Astrocyte (in vitro differentiated cells and primary cell): ENCODE measurements at regions not wholly inside any gene's neighbourhood (a gene's known extent, or its start where the extent isn't known, plus 50 kb on each side); places are given as distances from the start of the nearest gene placed in this dataset.

Source experiments
- EZH2 ChIP-seq: IDR thresholded peaks from 2 replicates; pipeline ENCODE4 v1.6.1; 2012; ENCODE audit warnings: mild to moderate bottlenecking, low read length, inconsistent platforms; ENCODE audit not compliant: insufficient read depth
- TF ChIP-seq, protein P1 (sequence below): IDR thresholded peaks from 2 replicates; pipeline ENCODE4 v1.5.1; 2011; ENCODE audit warnings: low read depth, mild to moderate bottlenecking, inconsistent platforms, low read length, moderate library complexity; ENCODE audit not compliant: insufficient read depth

DNA sequence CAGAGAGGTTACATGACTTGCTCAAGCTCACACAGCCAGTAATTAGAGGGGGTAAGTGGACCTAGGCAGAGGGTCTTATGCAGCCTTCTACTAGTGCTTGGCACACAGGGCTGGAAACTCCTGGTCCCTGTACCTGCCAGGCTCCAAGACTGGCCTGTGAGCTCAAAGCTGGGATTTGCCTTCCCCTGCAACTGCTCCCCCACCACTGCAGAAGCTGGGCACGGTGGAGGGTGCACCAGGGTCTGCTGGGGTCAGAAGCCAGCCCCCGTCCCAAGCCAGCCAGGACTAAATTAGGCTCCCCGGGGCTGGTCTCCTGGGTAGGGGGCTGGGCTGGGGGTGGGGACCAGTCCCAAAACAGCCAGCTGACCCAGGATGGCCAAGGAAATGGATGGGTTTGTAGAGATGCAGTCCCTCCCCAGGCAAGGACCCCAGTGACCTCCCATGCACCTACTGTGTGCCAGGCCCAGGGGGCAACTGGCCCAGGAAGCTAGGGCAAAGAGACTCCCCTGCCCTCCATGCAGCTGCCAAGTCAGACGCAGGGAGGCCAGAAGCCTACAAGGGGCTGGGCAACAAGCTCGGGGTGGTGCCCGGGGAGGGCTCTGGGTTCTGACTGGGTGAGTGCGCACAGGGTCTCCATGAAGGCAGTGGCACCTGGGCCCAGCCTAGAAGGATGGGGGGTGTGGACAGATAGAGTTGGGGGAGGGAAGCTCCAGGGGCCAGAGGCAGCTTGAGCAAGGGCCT is 51.8 kb upstream of the LINGO1 start:
- TF ChIP-seq EZH2 = no peak
- TF ChIP-seq, protein P1, sequence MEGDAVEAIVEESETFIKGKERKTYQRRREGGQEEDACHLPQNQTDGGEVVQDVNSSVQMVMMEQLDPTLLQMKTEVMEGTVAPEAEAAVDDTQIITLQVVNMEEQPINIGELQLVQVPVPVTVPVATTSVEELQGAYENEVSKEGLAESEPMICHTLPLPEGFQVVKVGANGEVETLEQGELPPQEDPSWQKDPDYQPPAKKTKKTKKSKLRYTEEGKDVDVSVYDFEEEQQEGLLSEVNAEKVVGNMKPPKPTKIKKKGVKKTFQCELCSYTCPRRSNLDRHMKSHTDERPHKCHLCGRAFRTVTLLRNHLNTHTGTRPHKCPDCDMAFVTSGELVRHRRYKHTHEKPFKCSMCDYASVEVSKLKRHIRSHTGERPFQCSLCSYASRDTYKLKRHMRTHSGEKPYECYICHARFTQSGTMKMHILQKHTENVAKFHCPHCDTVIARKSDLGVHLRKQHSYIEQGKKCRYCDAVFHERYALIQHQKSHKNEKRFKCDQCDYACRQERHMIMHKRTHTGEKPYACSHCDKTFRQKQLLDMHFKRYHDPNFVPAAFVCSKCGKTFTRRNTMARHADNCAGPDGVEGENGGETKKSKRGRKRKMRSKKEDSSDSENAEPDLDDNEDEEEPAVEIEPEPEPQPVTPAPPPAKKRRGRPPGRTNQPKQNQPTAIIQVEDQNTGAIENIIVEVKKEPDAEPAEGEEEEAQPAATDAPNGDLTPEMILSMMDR = no peak
